Karpas-422 (cell line): ENCODE measurements at regions not wholly inside any gene's neighbourhood (a gene's known extent, or its start where the extent isn't known, plus 50 kb on each side); places are given as distances from the start of the nearest gene placed in this dataset.
"Not testable (repeated sequence)": the region's sequence is repeated elsewhere in the genome, so short reads cannot be mapped to it uniquely, and the experiment has no call there.

ENCODE experiments used
- DNase-seq: peaks from one replicate; pipeline ENCODE4 v3.0.0-alpha.2; 2015
- H2AFZ ChIP-seq: fragments of 200-600 bp; sonication (generic); 2 replicates; pipeline ENCODE4 v1.6.1; 2014; ENCODE audit warnings: antibody characterized with exemption, low read length, mixed read lengths
- H3K27ac ChIP-seq: fragments of 200-600 bp; sonication (generic); 2 replicates; pipeline ENCODE4 v1.5.1; 2014; ENCODE audit warnings: mild to moderate bottlenecking, low read length, moderate library complexity
- H3K27me3 ChIP-seq: fragments of 200-600 bp; sonication (generic); 2 replicates; pipeline ENCODE4 v1.6.1; 2014; ENCODE audit warnings: low read length, mixed read lengths
- H3K36me3 ChIP-seq: fragments of 200-600 bp; sonication (generic); 2 replicates; pipeline ENCODE4 v1.6.1; 2014; ENCODE audit warnings: low read length, mixed read lengths; ENCODE audit not compliant: insufficient read depth
- H3K4me1 ChIP-seq: fragments of 200-600 bp; sonication (generic); 2 replicates; pipeline ENCODE4 v1.6.1; 2014; ENCODE audit warnings: mild to moderate bottlenecking, low read length, mixed read lengths
- H3K4me2 ChIP-seq: fragments of 200-600 bp; sonication (generic); 2 replicates; pipeline ENCODE4 v1.6.1; 2014; ENCODE audit warnings: low read length, low read depth, mild to moderate bottlenecking; ENCODE audit not compliant: poor library complexity, severe bottlenecking
- H3K4me3 ChIP-seq: fragments of 200-600 bp; sonication (generic); 2 replicates; pipeline ENCODE4 v1.5.1; 2014; ENCODE audit warnings: mild to moderate bottlenecking, antibody characterized with exemption, low read length, mixed read lengths
- H3K79me2 ChIP-seq: fragments of 200-600 bp; sonication (generic); 2 replicates; pipeline ENCODE4 v1.6.1; 2014; ENCODE audit warnings: mild to moderate bottlenecking, low read length, mixed read lengths
- H3K9ac ChIP-seq: fragments of 200-600 bp; sonication (generic); 2 replicates; pipeline ENCODE4 v1.6.0; 2014; ENCODE audit warnings: low read length
- H3K9me2 ChIP-seq: fragments of 200-600 bp; sonication (generic), shearing (Covaris generic); replicated peaks from 2 replicates; pipeline ENCODE4 v1.6.0; 2014; ENCODE audit warnings: mild to moderate bottlenecking, low read length, moderate library complexity; ENCODE audit not compliant: insufficient read depth
- H3K9me3 ChIP-seq: fragments of 300-700, 200-600 bp; sonication (generic); 2 replicates; pipeline ENCODE4 v1.6.1; 2014; ENCODE audit warnings: low read length, mixed read lengths
- H4K20me1 ChIP-seq: fragments of 200-600 bp; sonication (generic); 2 replicates; pipeline ENCODE4 v1.6.1; 2014; ENCODE audit warnings: mild to moderate bottlenecking, antibody characterized with exemption, low read length, low read depth; ENCODE audit not compliant: insufficient read depth

DNA sequence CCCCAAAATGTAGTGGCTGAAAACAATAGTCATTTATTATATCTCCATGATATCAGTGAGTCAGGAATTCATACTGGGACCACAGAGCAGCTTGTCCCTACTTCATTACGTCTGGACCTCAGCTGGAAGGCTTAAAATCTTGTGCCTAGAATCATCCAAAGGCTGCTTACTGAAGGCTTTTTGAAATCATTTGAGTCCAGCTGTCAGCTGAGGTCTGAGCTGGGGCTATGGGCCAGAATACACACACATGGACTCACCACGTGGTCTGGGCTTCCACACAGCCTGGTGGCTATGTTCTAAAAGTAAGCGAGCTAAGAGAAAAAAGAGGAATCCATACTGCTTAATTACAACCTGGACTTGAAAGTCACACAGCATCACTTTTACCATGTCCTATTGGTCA lies 209.2 kb downstream of the KCTD12 start:
- no peak overlapping the region for H3K4me2 ChIP-seq
- no peak overlapping the region for H2AFZ ChIP-seq
- no peaks in the 10 kb centered on the region for H3K4me1 ChIP-seq
- no peaks in the 10 kb centered on the region for H3K9me3 ChIP-seq
- DNase-seq: no peak
- H3K4me3 ChIP-seq: no peak overlapping the region
- no peaks in the 10 kb centered on the region for H3K9me2 ChIP-seq
- no peaks in the 10 kb centered on the region for H3K36me3 ChIP-seq
- H3K27me3 ChIP-seq: no peaks in the 10 kb centered on the region
- H3K79me2 ChIP-seq: no peaks in the 10 kb centered on the region
- no peak overlapping the region for H3K9ac ChIP-seq
- H4K20me1 ChIP-seq: no peaks in the 10 kb centered on the region
- no peak overlapping the region for H3K27ac ChIP-seq

DNA sequence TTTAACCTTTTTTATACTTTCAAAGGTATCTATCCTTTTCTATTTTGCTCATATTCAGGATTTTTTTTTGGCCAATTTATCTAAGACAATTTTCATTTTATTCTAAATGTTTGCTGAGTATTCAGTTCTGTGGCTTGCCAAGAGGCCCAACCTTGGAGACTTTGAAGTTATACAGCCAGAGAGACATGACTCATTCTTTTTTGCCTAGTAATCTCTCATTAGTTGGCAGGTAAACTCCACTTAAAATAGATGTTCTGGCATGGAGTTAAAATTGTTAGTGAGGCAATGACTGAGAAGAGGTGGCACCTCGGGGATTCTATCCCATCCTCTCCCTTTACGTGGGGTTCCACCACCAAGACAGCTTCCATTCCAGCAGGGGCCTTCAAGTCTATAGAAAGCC lies 213.8 kb downstream of the KCTD12 start:
- Histone ChIP-seq H3K9me3 (no peaks in the 10 kb centered on the region), H3K4me3 (no peak overlapping the region), H4K20me1 (no peaks in the 10 kb centered on the region; the same call in 1 of the 2 replicates), H3K27ac (no peak overlapping the region), H3K9ac (no peak overlapping the region), H2AFZ (no peak overlapping the region), H3K79me2 (no peaks in the 10 kb centered on the region), H3K4me2 (no peak overlapping the region), H3K36me3 (no peaks in the 10 kb centered on the region), H3K27me3 (0 out of 2 replicates have a peak, but pooled peaks cover 3% of the 10 kb centered on the region), H3K4me1 (no peaks in the 10 kb centered on the region), H3K9me2 (no peaks in the 10 kb centered on the region)
- DNase-seq: no peak

DNA sequence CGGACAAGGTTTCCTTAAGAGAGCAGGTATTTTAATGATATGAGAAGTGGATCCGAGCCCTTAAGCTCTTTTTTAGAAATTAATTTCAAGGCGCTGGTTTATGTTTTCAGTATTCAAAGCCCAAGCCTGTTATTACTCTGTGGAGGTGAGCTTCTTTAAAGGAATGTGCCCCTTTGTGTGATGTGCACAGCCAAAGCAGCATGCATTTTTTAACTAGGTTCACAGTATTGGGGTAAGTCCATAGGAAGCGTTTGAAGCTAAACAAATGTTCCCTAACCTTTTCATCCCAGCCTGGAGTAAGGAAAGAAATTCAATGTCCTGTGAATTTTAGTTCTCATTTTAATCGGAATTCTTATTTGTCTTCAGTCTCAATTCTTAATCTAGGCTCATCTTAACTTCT lies 217.5 kb downstream of the KCTD12 start:
- Histone ChIP-seq H3K9me3 (no peaks in the 10 kb centered on the region), H3K27ac (no peak overlapping the region), H3K4me1 (no peaks in the 10 kb centered on the region), H3K27me3 (0 out of 2 replicates have a peak, but pooled peaks cover 3% of the 10 kb centered on the region), H3K4me2 (no peak overlapping the region), H3K9me2 (no peaks in the 10 kb centered on the region), H2AFZ (no peak overlapping the region), H3K36me3 (no peaks in the 10 kb centered on the region), H3K79me2 (no peaks in the 10 kb centered on the region), H3K4me3 (no peak overlapping the region), H3K9ac (no peak overlapping the region), H4K20me1 (no peaks in the 10 kb centered on the region; the same call in 1 of the 2 replicates)
- DNase-seq: no peak

DNA sequence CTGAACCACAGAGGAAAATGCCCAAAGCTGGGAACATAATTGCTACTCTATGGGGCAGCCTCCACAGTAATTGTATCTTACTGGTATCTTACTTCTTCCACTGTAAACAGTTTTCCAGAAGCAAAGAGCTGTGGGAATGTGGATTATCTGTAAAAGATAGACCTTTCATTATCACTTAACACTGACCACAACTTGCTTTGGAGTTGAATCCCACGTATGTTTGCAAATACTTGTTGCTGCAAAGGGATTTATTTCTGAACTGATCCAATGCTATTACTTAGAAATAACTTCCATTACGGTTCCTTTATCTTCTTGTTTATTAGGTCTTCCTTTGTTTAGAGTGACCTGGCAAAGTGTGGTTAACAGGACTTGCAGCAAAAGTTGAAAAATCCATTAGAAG lies 218.1 kb downstream of the KCTD12 start:
- Histone ChIP-seq H3K27me3 (0 out of 2 replicates have a peak, but pooled peaks cover 3% of the 10 kb centered on the region), H3K4me2 (no peak overlapping the region), H3K27ac (no peak overlapping the region), H3K4me1 (no peaks in the 10 kb centered on the region), H3K9me3 (no peaks in the 10 kb centered on the region), H3K79me2 (no peaks in the 10 kb centered on the region), H3K36me3 (no peaks in the 10 kb centered on the region), H2AFZ (no peak overlapping the region), H3K4me3 (no peak overlapping the region), H4K20me1 (no peaks in the 10 kb centered on the region; the same call in 1 of the 2 replicates), H3K9me2 (no peaks in the 10 kb centered on the region), H3K9ac (no peak overlapping the region)
- no peak for DNase-seq

DNA sequence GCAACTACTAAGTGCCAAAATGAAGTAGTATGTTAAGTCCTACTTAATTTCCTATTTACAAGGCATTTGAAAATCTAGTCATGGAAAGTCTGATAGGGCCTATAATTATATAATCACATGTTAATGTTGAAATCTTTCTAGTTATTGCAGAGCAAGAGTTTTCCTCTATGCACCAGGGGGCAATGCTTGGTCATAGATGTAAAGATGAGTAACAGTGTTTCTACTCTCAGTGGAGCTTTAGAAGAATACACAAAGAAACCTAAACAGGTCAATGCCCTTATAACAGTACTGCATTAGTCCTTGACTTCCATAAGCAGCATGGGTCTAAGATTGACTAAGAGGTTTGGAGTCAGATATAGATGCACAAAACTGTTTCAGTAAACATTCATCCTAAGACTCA lies 218.7 kb downstream of the KCTD12 start:
- Histone ChIP-seq H3K36me3 (no peaks in the 10 kb centered on the region), H3K79me2 (no peaks in the 10 kb centered on the region), H3K4me2 (no peak overlapping the region), H3K27ac (no peak overlapping the region), H3K9ac (no peak overlapping the region), H3K9me2 (no peaks in the 10 kb centered on the region), H4K20me1 (no peaks in the 10 kb centered on the region; the same call in 1 of the 2 replicates), H3K4me3 (no peak overlapping the region), H2AFZ (no peak overlapping the region), H3K9me3 (no peaks in the 10 kb centered on the region), H3K4me1 (no peaks in the 10 kb centered on the region), H3K27me3 (0 out of 2 replicates have a peak, but pooled peaks cover 3% of the 10 kb centered on the region)
- DNase-seq: peak; percentile 59

DNA sequence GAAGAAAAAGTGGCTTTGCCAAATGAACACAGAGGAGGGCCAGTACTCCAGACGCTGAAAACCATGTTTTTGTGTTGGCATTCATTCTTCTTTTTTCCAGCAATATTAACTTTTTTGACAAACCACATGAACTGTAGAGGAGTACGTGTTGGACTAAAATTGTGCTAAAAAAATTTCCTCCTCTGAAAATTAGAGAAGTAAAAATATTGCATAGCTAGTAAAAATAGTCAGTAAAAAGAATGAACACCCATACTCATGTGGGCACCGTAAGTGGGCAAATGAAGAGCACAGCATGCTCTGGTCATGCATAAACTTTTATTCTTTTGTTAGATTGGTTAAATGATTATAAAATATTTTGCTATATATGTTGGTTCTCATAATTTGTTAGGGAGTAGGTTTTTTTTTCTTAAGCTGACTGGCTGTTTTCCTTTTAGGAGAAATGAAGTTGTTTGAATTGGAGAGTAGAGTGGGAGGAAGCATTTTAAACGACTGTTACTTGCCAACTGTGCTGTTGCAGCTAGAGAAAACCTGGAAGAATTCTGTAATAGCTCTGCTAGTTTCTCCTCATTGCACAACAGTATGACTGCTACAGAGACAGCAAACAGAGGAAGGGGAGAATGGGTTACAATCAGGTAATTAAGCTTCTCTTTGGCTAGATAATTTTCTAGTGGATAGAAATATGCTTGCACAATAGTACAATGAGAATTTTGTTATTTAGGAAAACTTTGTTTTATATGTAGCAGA lies 222.4 kb downstream of the KCTD12 start:
- H4K20me1 ChIP-seq: no peaks in the 10 kb centered on the region
- no peak overlapping the region for H3K27ac ChIP-seq
- no peak overlapping the region for H3K9ac ChIP-seq
- no peak overlapping the region for H2AFZ ChIP-seq
- H3K4me3 ChIP-seq: no peak overlapping the region
- H3K79me2 ChIP-seq: no peaks in the 10 kb centered on the region
- no peaks in the 10 kb centered on the region for H3K4me1 ChIP-seq
- no peaks in the 10 kb centered on the region for H3K9me2 ChIP-seq
- H3K4me2 ChIP-seq: no peak overlapping the region
- no peaks in the 10 kb centered on the region for H3K27me3 ChIP-seq
- DNase-seq: no peak
- H3K36me3 ChIP-seq: no peaks in the 10 kb centered on the region
- H3K9me3 ChIP-seq: no peaks in the 10 kb centered on the region

DNA sequence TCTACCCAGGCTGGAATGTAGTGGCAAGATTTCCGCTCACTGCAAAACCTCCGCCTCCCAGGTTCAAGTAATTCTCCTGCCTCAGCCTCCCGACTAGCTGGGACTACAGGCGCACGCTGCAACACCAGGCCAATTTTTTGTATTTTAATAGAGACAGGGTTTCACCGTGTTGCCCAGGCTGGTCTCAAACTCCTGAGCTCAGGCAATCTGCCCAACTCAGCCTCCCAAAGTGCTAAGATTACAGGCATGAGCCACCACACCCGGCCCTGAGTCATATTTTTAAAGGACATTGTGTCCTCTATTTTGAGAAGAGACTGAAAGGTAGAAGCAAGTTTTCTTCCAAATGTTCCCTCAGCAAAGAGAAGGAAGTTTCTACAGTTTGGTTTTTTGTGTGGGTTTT lies 227.1 kb downstream of the KCTD12 start:
- H4K20me1 ChIP-seq, H3K4me1 ChIP-seq, H3K9ac ChIP-seq, H3K4me2 ChIP-seq, H2AFZ ChIP-seq, H3K4me3 ChIP-seq, DNase-seq, H3K9me3 ChIP-seq, H3K27ac ChIP-seq, H3K27me3 ChIP-seq, H3K36me3 ChIP-seq, H3K9me2 ChIP-seq, H3K79me2 ChIP-seq: not testable (repeated sequence)

DNA sequence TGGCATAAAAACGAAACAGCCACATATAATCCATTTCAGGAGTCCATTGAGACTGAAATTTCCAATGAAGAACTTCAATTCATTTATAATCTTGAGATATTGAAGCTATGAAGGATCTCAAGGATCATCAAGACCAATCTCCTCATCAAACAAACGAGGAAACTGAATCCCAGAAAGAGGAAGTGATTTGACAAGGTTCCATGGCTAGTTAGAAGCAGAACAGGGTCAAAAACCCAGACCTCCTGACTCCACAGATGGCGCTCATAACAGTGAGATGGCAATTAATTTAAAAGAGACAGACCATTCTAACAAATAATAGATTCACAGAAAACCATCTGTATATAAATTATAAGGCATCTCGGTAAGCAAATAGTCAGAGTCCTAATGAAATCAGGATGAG lies 229.7 kb downstream of the KCTD12 start:
- H3K36me3 ChIP-seq: no peaks in the 10 kb centered on the region
- H3K4me2 ChIP-seq: no peak overlapping the region
- H3K27me3 ChIP-seq: no peaks in the 10 kb centered on the region
- no peak overlapping the region for H3K4me3 ChIP-seq
- no peak overlapping the region for H3K27ac ChIP-seq
- H3K9me3 ChIP-seq: no peaks in the 10 kb centered on the region
- peak; percentile 45 for DNase-seq
- no peaks in the 10 kb centered on the region for H4K20me1 ChIP-seq
- no peaks in the 10 kb centered on the region for H3K4me1 ChIP-seq
- H3K9ac ChIP-seq: no peak overlapping the region
- no peak overlapping the region for H2AFZ ChIP-seq
- H3K79me2 ChIP-seq: no peaks in the 10 kb centered on the region
- no peaks in the 10 kb centered on the region for H3K9me2 ChIP-seq
